Keratinocyte (primary cell): ENCODE measurements at regions not wholly inside any gene's neighbourhood (a gene's known extent, or its start where the extent isn't known, plus 50 kb on each side); places are given as distances from the start of the nearest gene placed in this dataset.

Experiments
- CTCF ChIP-seq, 3 experiments: IDR thresholded peaks in 1 of 3; conservative IDR thresholded peaks in 1 of 3; optimal IDR thresholded peaks in 1 of 3; 2 replicates in 2 of 3; 3 replicates in 1 of 3; pipeline versions ENCODE3 to v1.5.1; 2011; ENCODE audit warnings: low read length in 3 of 3, mild to moderate bottlenecking in 3 of 3, moderate library complexity in 2 of 3, control low read depth in 1 of 3, inconsistent platforms in 1 of 3; ENCODE audit not compliant: insufficient read depth in 2 of 3; ENCODE audit errors: extremely low read depth in 1 of 3
- EZH2 ChIP-seq: IDR thresholded peaks from one replicate; pipeline ENCODE4 v1.6.1; 2012; ENCODE audit warnings: inconsistent platforms, mild to moderate bottlenecking, low read length, moderate library complexity

GRCh38 chr4:10321931-10322330 lies 135.3 kb downstream of the ZNF518B start:
- TF ChIP-seq EZH2 (no peak), CTCF (optimal IDR thresholded peaks at IDR 0.05 in 1 of 3, IDR thresholded peaks at IDR 0.05 in 1 of 3, conservative IDR thresholded peaks at IDR 0.05 in 1 of 3; ENCODE audit: extremely low read depth in 1 of 3, insufficient read depth in 2 of 3, low read length in 3 of 3) (no peak)
